NCI-H774 (cell line): ENCODE measurements at regions not wholly inside any gene's neighbourhood (a gene's known extent, or its start where the extent isn't known, plus 50 kb on each side); places are given as distances from the start of the nearest gene placed in this dataset.

Source experiments
- DNase-seq: peaks from one replicate; lab custom pipeline; 2025; lab: John Stamatoyannopoulos, UW

- DNase-seq, result peak; percentile 73
Measured at GRCh38 chr7:10121631-10122030, 852.0 kb upstream of the PHF14 start.

- DNase-seq, result peak; percentile 48
Measured at GRCh38 chr7:10122551-10123100, 851.0 kb upstream of the PHF14 start.

GRCh38 chr7:10128748-10129147 is 844.9 kb upstream of the PHF14 start:
- no peak for DNase-seq

GRCh38 chr7:10138087-10138854 is 835.4 kb upstream of the PHF14 start:
- DNase-seq, result no peak

- no peak for DNase-seq
Measured at GRCh38 chr7:10146271-10146670, 827.4 kb upstream of the PHF14 start.

- DNase-seq, result no peak
Measured at GRCh38 chr7:10156972-10157371, 816.7 kb upstream of the PHF14 start.

- DNase-seq, result peak; percentile 66
Measured at GRCh38 chr7:10181996-10182395, 791.7 kb upstream of the PHF14 start.

GRCh38 chr7:10192074-10192473 is 781.6 kb upstream of the PHF14 start:
- DNase-seq, result no peak

GRCh38 chr7:10205696-10206095 is 768.0 kb upstream of the PHF14 start:
- no peak for DNase-seq

GRCh38 chr7:10210000-10210399 is 763.7 kb upstream of the PHF14 start:
- no peak for DNase-seq

GRCh38 chr7:10211016-10211415 is 762.7 kb upstream of the PHF14 start:
- DNase-seq, result no peak

GRCh38 chr7:10211861-10212260 is 761.8 kb upstream of the PHF14 start:
- DNase-seq, result no peak

GRCh38 chr7:10212649-10213048 is 761.0 kb upstream of the PHF14 start:
- DNase-seq, result no peak

- DNase-seq, result no peak
Measured at GRCh38 chr7:10216462-10216861, 757.2 kb upstream of the PHF14 start.

- DNase-seq, result no peak
Measured at GRCh38 chr7:10221084-10221483, 752.6 kb upstream of the PHF14 start.

- DNase-seq, result no peak
Measured at GRCh38 chr7:10222976-10223375, 750.7 kb upstream of the PHF14 start.

- DNase-seq, result peak; percentile 61
Measured at GRCh38 chr7:10225275-10225674, 748.4 kb upstream of the PHF14 start.

GRCh38 chr7:10237306-10237705 is 736.4 kb upstream of the PHF14 start:
- DNase-seq, result no peak

GRCh38 chr7:10238641-10239040 is 735.0 kb upstream of the PHF14 start:
- no peak for DNase-seq

- DNase-seq, result peak; percentile 36
Measured at GRCh38 chr7:10239695-10240345, 733.9 kb upstream of the PHF14 start.

GRCh38 chr7:10245406-10245805 is 728.3 kb upstream of the PHF14 start:
- DNase-seq, result no peak

- no peak for DNase-seq
Measured at GRCh38 chr7:10257438-10257837, 716.2 kb upstream of the PHF14 start.

- DNase-seq, result no peak
Measured at GRCh38 chr7:10266976-10267375, 706.7 kb upstream of the PHF14 start.
